PC-9 (cell line): ENCODE measurements at regions not wholly inside any gene's neighbourhood (a gene's known extent, or its start where the extent isn't known, plus 50 kb on each side); places are given as distances from the start of the nearest gene placed in this dataset.

Source experiments
- EZH2 ChIP-seq: fragments of 200-600 bp; sonication (generic); IDR thresholded peaks from 2 replicates; pipeline ENCODE4 v1.8.0; 2017; ENCODE audit warnings: antibody characterized with exemption, low read depth
- TF ChIP-seq, protein P1 (sequence below): fragments of 200-600 bp; sonication (generic); conservative IDR thresholded peaks from 2 replicates; pipeline ENCODE4 v1.6.1; 2017; ENCODE audit warnings: mixed run types, antibody characterized with exemption, mild to moderate bottlenecking, moderate library complexity

DNA sequence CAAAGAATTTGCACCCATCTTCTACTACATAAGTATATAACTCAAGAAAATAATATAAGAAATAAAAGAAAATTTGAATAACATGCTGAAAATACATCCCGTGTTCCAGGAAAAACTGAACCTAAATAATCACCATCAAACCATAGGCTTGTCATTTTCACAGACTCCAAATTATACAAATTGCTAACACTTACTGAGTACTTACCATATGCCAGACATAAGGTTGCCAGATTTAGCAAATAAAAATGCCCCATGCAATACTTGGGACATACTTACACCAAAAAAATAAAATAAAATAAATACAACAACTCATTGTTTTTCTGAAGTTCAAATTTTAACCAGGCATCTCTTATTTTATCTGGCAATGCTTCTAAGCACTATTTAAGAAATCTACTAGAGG is 760.4 kb upstream of the SEMA6D start:
- TF ChIP-seq, protein P1, sequence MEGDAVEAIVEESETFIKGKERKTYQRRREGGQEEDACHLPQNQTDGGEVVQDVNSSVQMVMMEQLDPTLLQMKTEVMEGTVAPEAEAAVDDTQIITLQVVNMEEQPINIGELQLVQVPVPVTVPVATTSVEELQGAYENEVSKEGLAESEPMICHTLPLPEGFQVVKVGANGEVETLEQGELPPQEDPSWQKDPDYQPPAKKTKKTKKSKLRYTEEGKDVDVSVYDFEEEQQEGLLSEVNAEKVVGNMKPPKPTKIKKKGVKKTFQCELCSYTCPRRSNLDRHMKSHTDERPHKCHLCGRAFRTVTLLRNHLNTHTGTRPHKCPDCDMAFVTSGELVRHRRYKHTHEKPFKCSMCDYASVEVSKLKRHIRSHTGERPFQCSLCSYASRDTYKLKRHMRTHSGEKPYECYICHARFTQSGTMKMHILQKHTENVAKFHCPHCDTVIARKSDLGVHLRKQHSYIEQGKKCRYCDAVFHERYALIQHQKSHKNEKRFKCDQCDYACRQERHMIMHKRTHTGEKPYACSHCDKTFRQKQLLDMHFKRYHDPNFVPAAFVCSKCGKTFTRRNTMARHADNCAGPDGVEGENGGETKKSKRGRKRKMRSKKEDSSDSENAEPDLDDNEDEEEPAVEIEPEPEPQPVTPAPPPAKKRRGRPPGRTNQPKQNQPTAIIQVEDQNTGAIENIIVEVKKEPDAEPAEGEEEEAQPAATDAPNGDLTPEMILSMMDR: no peak
- no peak for TF ChIP-seq EZH2
